Endothelial cell of umbilical vein (primary cell): ENCODE measurements at regions not wholly inside any gene's neighbourhood (a gene's known extent, or its start where the extent isn't known, plus 50 kb on each side); places are given as distances from the start of the nearest gene placed in this dataset.
A peak's percentile ranks its signal among the peaks of the same experiment; 100 is the strongest.

Source experiments
- BruUV-seq: library from RNA; stranded (reverse); fragments of 400-500 nt; replicated peaks from 2 replicates; lab custom pipeline; 2021; lab: Mats Ljungman, UMichigan
- CTCF ChIA-PET: fragments of 300-600, 350-600 bp; sonication (Branson Sonifier 250); formaldehyde crosslinking; loops from one replicate; lab custom pipeline; 2021; ENCODE audit warnings: antibody characterized with exemption, inconsistent platforms; lab: Charles Lee
- POLR2A ChIA-PET: fragments of 300-600, 350-600 bp; sonication (Branson Sonifier 250); formaldehyde crosslinking; loops from one replicate; lab custom pipeline; 2021; ENCODE audit warnings: antibody characterized with exemption, inconsistent platforms; lab: Charles Lee
- DNase-seq: peaks from one replicate; pipeline ENCODE4 v3.0.0-alpha.2; 2011; ENCODE audit warnings: low read depth, low spot score
- FAIRE-seq: peaks from 2 replicates; lab custom pipeline; 2011; peaks lifted over from hg19 to GRCh38; lab: Jason Lieb, UNC
- H2AFZ ChIP-seq: 2 replicates; pipeline ENCODE4 v1.6.0; 2012; ENCODE audit warnings: low read depth, low read length, control low read depth, inconsistent platforms
- H3K27ac ChIP-seq: 2 replicates; pipeline ENCODE4 v1.5.1; 2011; ENCODE audit warnings: low read depth, mild to moderate bottlenecking, control low read depth, low read length, moderate library complexity; ENCODE audit not compliant: insufficient read depth
- H3K27me3 ChIP-seq, 2 experiments: 2 replicates each; pipeline versions ENCODE4 v1.6.0 to v1.6.1; 2011; ENCODE audit warnings: low read length in 2 of 2, mixed read lengths in 1 of 2; ENCODE audit not compliant: control insufficient read depth in 2 of 2, insufficient read depth in 2 of 2
- H3K36me3 ChIP-seq, 2 experiments: 2 replicates in 1 of 2; 3 replicates in 1 of 2; pipeline ENCODE4 v1.5.1; 2011; ENCODE audit warnings: low read length in 2 of 2, mild to moderate bottlenecking in 1 of 2, moderate library complexity in 1 of 2; ENCODE audit not compliant: control insufficient read depth in 2 of 2, insufficient read depth in 2 of 2; ENCODE audit errors: extremely low read depth in 1 of 2
- H3K4me1 ChIP-seq: 3 replicates; pipeline ENCODE4 v1.5.1; 2011; ENCODE audit warnings: mild to moderate bottlenecking, low read length; ENCODE audit not compliant: control insufficient read depth, insufficient read depth; ENCODE audit errors: extremely low read depth
- H3K4me2 ChIP-seq: 2 replicates; pipeline ENCODE4 v1.6.1; 2011; ENCODE audit warnings: low read length, control low read depth, mixed read lengths; ENCODE audit not compliant: insufficient read depth
- H3K4me3 ChIP-seq, 3 experiments: fragments of 200-600 bp in 1 of 3; sonication (generic), shearing (Covaris generic) in 1 of 3; replicated peaks in 1 of 3; 2 replicates each; pipeline ENCODE4 v1.5.1; 2011 to 2016; ENCODE audit warnings: control low read depth in 3 of 3, low read length in 3 of 3, mild to moderate bottlenecking in 2 of 3, inconsistent platforms in 1 of 3, low read depth in 1 of 3, moderate library complexity in 1 of 3; ENCODE audit not compliant: insufficient read depth in 1 of 3
- H3K79me2 ChIP-seq: 2 replicates; pipeline ENCODE4 v1.6.0; 2012; ENCODE audit warnings: low read length, inconsistent platforms; ENCODE audit not compliant: control insufficient read depth, insufficient read depth
- H3K9ac ChIP-seq: replicated peaks from 2 replicates; pipeline ENCODE3; 2011; ENCODE audit warnings: low read length, control low read depth; ENCODE audit not compliant: insufficient read depth; ENCODE audit errors: extremely low read depth
- H3K9me1 ChIP-seq: replicated peaks from 3 replicates; pipeline ENCODE4 v1.6.0; 2011; ENCODE audit warnings: mild to moderate bottlenecking, low read length; ENCODE audit not compliant: control insufficient read depth, insufficient read depth; ENCODE audit errors: extremely low read depth
- H3K9me3 ChIP-seq: replicated peaks from 2 replicates; pipeline ENCODE4 v1.5.1; 2012; ENCODE audit warnings: low read length, inconsistent platforms; ENCODE audit not compliant: control insufficient read depth, insufficient read depth
- H4K20me1 ChIP-seq: replicated peaks from 2 replicates; pipeline ENCODE3; 2011; ENCODE audit warnings: mild to moderate bottlenecking, low read length; ENCODE audit not compliant: control insufficient read depth, insufficient read depth; ENCODE audit errors: extremely low read depth
- CTCF ChIP-seq, 2 donors: IDR thresholded peaks; 1 replicate in 1 of 2; 2 replicates in 1 of 2; pipeline ENCODE4 v1.5.1; 2011; ENCODE audit warnings: low read length in 2 of 2, mild to moderate bottlenecking in 2 of 2, moderate library complexity in 2 of 2, control low read depth in 1 of 2, inconsistent platforms in 1 of 2, low read depth in 1 of 2; ENCODE audit not compliant: insufficient read depth in 1 of 2; ENCODE audit errors: extremely low read depth in 1 of 2
- EZH2 ChIP-seq: IDR thresholded peaks from 2 replicates; pipeline ENCODE4 v1.6.1; 2012; ENCODE audit warnings: borderline replicate concordance, low read depth, mild to moderate bottlenecking, moderate library complexity, low read length, inconsistent platforms; ENCODE audit not compliant: severe bottlenecking
- FOS ChIP-seq: IDR thresholded peaks from 2 replicates; pipeline ENCODE4 v1.6.1; 2011; ENCODE audit warnings: mild to moderate bottlenecking, low read length, moderate library complexity, borderline replicate concordance; ENCODE audit not compliant: insufficient read depth
- GATA2 ChIP-seq: IDR thresholded peaks from 2 replicates; pipeline ENCODE4 v1.7.0; 2011; ENCODE audit warnings: low read depth, mild to moderate bottlenecking, moderate library complexity, mixed read lengths, low read length; ENCODE audit not compliant: insufficient read length, insufficient read depth
- JUN ChIP-seq: IDR thresholded peaks from 2 replicates; pipeline ENCODE4 v1.6.1; 2011; ENCODE audit warnings: borderline replicate concordance, low read depth; ENCODE audit not compliant: insufficient read length, insufficient read depth
- MAX ChIP-seq: IDR thresholded peaks from 2 replicates; pipeline ENCODE4 v1.6.1; 2011; ENCODE audit not compliant: insufficient read depth, insufficient read length
- MYC ChIP-seq: IDR thresholded peaks from one replicate; pipeline ENCODE4 v1.6.1; 2011; ENCODE audit warnings: mild to moderate bottlenecking, low read depth, low read length
- POLR2A ChIP-seq: IDR thresholded peaks from 2 replicates; pipeline ENCODE4 v1.6.1; 2012; ENCODE audit warnings: low read depth, mild to moderate bottlenecking, control low read depth, low read length
- POLR2AphosphoS5 ChIP-seq: IDR thresholded peaks from 2 replicates; pipeline ENCODE4 v1.6.1; 2012; ENCODE audit warnings: low read depth, mild to moderate bottlenecking, control low read depth, low read length, moderate library complexity; ENCODE audit not compliant: insufficient read depth
- dilution Hi-C: fragments of 300-500 bp; cut with MboI; formaldehyde crosslinking; loops from one replicate; pipeline ENCODE4 v1.15.0; 2019; ENCODE audit warnings: low sequenced_read_pairs; ENCODE audit not compliant: extremely low pct_ligation_motif_present
- intact Hi-C: fragments of 100-400 bp; cut with micrococcal nuclease; formaldehyde crosslinking; loops from one replicate; pipeline ENCODE4 v1.10.0; 2022

GRCh38 chr21:17730782-17731181, 88.4 kb downstream of the C21orf91 start:
- H3K79me2 ChIP-seq = no peaks in the 10 kb centered on the region
- POLR2A ChIA-PET = no interaction called here
- H3K4me3 ChIP-seq = no peak overlapping the region
- H3K36me3 ChIP-seq = no peaks in the 10 kb centered on the region
- intact Hi-C loops = no loop called here
- no peaks in the 10 kb centered on the region for H3K27me3 ChIP-seq
- dilution Hi-C loops = no loop called here
- no peak overlapping the region for H2AFZ ChIP-seq
- H3K9me3 ChIP-seq = no peaks in the 10 kb centered on the region
- no peak for FAIRE-seq
- H3K9me1 ChIP-seq = no peaks in the 10 kb centered on the region
- H3K4me1 ChIP-seq = no peaks in the 10 kb centered on the region
- no peak overlapping the region for H3K27ac ChIP-seq
- H3K4me2 ChIP-seq = no peak overlapping the region
- CTCF ChIA-PET = no interaction called here
- BruUV-seq = no TSS peak
- no peak for TF ChIP-seq POLR2AphosphoS5
- no peak for TF ChIP-seq MAX
- TF ChIP-seq EZH2 = no peak
- no peak for TF ChIP-seq JUN
- no peak for TF ChIP-seq GATA2
- TF ChIP-seq POLR2A = no peak
- no peak for TF ChIP-seq CTCF (IDR thresholded peaks at IDR 0.05; ENCODE audit: extremely low read depth in 1 of 2, insufficient read depth in 1 of 2, low read depth in 1 of 2, low read length in 2 of 2)
- no peak for TF ChIP-seq FOS
- TF ChIP-seq MYC = no peak
- H3K9ac ChIP-seq = no peak overlapping the region
- H4K20me1 ChIP-seq = no peaks in the 10 kb centered on the region
- peak; percentile 7 for DNase-seq
